Endothelial cell of umbilical vein (primary cell): ENCODE measurements at regions not wholly inside any gene's neighbourhood (a gene's known extent, or its start where the extent isn't known, plus 50 kb on each side); places are given as distances from the start of the nearest gene placed in this dataset.

Experiments used
- CTCF ChIP-seq, 2 donors: IDR thresholded peaks; 1 replicate in 1 of 2; 2 replicates in 1 of 2; pipeline ENCODE4 v1.5.1; 2011; ENCODE audit warnings: low read length in 2 of 2, mild to moderate bottlenecking in 2 of 2, moderate library complexity in 2 of 2, control low read depth in 1 of 2, inconsistent platforms in 1 of 2, low read depth in 1 of 2; ENCODE audit not compliant: insufficient read depth in 1 of 2; ENCODE audit errors: extremely low read depth in 1 of 2
- EZH2 ChIP-seq: IDR thresholded peaks from 2 replicates; pipeline ENCODE4 v1.6.1; 2012; ENCODE audit warnings: borderline replicate concordance, low read depth, mild to moderate bottlenecking, moderate library complexity, low read length, inconsistent platforms; ENCODE audit not compliant: severe bottlenecking
- GATA2 ChIP-seq: IDR thresholded peaks from 2 replicates; pipeline ENCODE4 v1.7.0; 2011; ENCODE audit warnings: low read depth, mild to moderate bottlenecking, moderate library complexity, mixed read lengths, low read length; ENCODE audit not compliant: insufficient read length, insufficient read depth
- MAX ChIP-seq: IDR thresholded peaks from 2 replicates; pipeline ENCODE4 v1.6.1; 2011; ENCODE audit not compliant: insufficient read depth, insufficient read length
- POLR2A ChIP-seq: IDR thresholded peaks from 2 replicates; pipeline ENCODE4 v1.6.1; 2012; ENCODE audit warnings: low read depth, mild to moderate bottlenecking, control low read depth, low read length
- POLR2AphosphoS5 ChIP-seq: IDR thresholded peaks from 2 replicates; pipeline ENCODE4 v1.6.1; 2012; ENCODE audit warnings: low read depth, mild to moderate bottlenecking, control low read depth, low read length, moderate library complexity; ENCODE audit not compliant: insufficient read depth

GRCh38 chr3:18586076-18586475 lies 160.9 kb upstream of the SATB1 start:
- TF ChIP-seq POLR2A (no peak), POLR2AphosphoS5 (no peak), CTCF (IDR thresholded peaks at IDR 0.05; ENCODE audit: extremely low read depth in 1 of 2, insufficient read depth in 1 of 2, low read depth in 1 of 2, low read length in 2 of 2) (no peak), EZH2 (no peak), GATA2 (no peak), MAX (no peak)
